ENCODE measurements at regions not wholly inside any gene's neighbourhood (a gene's known extent, or its start where the extent isn't known, plus 50 kb on each side); places are given as distances from the start of the nearest gene placed in this dataset.
A peak's percentile ranks its signal among the peaks of the same experiment; 100 is the strongest.

DNA sequence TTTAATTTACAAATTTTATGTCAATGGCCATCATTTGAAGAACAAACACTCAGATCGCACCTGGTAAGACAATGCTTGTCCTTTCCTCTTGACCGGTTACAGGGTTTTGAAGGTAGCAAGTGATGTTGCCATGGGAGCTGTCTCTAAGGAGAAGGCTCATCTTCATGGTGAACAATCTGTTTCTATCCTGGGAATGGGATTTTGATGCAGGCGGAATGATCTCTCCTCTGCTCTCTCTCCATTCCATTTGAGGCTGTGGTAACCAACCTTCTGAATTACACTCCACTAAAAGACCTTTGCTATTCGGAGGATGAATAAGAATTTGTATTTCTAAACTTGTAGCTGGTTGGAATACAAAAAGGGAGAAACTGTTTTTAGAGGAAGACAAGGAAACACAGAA is 57.9 kb upstream of the SLC5A9 start:
- no peak for DNase-seq

DNA sequence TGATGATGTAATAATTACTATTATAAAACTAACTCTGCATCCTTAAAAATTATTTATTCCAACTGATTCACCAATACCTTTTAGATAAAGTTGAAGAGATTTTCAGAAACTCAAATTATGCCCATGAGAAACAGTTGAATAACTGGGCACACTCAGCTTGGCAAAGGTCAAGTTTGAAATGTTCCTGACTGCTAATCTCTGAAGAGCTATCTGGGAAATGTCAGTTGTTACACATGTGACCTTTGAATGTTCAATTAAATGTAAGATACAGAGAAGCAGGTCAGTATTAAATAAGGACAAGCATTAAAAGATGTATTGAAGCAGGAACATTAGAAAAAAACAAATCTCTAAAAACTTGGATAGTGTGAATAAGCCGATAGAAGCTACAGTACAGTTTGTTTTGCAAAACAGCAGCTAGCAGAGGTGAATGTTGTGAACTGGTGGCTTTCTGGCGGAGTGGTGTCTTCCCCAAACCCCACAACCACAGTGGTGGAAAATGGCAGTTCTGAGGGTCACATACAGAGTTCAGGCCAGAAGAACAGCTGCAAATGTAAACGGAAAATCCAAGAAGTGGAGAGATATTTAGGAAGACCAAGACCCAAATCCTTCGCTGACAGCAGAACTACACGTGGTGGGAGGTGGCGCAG is 61.9 kb upstream of the SLC5A9 start:
- no peak for DNase-seq

DNA sequence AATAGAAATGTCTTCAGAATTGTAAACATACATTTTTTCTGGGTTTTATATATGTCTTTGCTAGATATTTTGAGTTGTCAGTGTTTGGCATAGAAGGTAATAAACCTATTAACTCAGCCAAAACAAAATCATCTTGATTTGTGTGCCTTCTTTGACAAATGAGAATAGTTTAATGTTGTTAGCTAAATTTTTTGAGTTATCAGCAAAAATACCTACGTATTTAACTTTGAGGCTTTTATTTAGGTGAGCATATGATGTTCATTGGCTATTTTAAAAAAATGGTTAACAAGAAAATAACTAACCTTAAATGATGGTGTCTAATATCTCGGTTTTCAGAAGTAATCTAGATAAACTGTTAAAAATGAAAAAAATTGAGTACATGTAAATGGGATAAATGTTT is 83.2 kb upstream of the SLC5A9 start:
- DNase-seq = no peak

DNA sequence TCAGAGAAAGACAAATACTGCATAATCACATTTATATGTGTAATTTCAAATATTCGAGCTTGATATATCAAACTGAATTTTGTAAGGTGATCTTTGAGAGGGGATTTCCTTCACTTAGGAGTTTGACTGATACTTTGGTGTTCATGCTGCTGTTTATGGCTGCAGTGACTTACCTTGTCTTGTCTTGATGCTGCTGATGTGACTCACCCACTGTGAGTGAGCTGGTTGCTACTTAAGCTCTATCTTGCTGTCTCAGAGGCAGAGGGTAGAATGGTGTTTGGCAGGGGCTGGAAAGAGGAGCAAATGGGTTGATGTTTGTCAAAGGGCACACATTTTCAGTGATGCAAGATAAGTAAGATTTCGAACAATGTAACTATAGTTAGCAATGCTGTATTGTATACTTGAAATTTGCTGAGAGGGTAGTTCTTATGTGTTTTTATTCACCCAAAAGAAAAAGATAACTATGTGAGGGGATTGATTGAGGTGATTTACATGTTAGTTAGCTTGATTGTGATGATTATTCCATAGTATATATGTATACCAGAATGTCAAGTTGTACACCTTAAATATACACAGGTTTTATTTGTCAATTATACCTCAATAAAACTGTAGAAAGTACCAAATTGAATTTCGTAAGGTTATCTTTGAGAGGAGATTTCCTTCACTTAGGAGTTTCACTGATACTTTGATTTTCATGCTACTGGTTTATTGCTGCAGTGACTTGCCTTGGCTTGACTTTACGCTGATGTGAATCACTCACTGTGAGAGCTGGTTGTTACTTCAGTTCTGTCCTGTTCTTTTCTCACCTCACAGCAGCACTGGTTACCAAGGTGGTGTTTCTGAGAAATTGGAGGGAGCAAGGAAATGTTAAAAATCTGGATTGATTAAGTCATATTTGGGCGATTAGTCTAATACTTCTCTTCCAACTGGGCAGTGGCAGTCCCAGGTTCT is 94.5 kb upstream of the SLC5A9 start:
- DNase-seq = no peak

DNA sequence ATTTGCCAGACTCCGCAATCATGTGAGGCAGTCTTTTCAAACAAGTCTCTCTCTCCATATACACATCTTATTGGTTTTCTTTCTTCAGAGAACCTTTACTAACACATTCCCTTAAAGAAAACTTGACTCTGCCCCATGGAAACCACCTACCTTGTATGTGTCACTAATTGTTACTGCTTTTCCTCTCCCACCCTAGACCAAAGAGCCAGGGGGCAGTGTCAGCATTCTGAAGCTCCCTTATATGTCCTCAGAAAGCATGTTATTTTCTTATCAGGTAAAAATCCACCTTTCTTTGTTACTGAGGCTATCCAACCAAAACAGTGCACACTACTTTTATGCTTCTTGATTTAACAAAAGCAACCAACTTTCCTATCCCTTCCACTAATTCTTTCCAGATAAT is 98.9 kb upstream of the SLC5A9 start:
- no peak for DNase-seq

DNA sequence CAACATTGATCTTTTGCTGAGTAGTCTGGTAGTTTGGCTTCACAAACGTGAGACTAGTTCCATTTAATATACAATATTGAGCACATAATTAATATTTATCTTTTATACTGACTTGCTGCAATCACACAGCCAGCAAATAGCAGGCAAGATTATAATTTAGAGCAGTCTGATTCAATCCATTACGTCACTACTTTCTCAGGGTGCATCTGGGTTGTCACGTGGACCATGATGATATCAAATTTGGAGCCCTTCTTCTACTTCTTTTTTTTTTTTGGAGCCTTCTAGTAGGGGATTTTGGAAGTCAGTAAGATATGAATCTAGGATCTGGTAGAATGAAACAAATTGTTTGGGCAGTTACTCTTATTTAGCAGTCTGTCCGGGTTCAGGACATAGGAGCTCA is 100.6 kb upstream of the SLC5A9 start:
- DNase-seq = no peak

DNA sequence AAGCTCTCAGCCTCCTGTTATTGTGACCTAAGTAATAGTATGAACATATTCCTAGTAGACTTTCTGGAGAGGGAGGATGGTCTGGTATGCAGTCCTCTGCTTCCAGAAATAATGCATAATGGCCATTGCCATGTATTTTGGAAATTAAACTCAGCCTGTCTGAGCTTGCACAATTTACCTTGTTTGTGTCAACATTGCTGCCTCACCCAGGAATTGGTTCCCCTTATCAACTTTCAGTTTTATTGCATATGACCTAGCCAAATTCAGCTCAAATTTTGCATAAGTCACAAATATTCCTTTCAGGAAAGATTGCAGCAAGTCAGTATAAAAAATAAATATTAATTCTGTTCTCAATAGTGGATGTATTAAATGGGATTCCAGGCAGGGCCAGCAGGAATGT is 101.9 kb upstream of the SLC5A9 start:
- no peak for DNase-seq

DNA sequence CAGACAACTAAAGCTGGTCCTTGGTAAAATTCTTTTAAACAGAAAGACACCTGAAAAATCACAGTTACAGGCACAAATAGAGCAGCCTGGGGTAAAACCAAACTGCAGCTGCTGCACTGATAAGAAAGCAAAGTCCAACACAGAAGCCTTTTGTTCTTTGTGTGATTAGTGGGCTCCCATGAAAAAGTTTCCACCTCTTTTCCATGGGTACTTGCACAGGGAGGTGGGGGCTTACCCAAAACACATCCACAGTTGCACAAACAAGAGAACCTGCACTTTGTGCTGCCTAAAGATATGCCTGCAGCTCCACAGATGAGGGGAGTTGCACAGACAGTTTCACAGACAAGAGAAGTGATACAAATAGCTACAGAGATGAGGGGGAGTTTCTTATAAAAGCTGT is 106.7 kb upstream of the SLC5A9 start:
- DNase-seq = no peak

DNA sequence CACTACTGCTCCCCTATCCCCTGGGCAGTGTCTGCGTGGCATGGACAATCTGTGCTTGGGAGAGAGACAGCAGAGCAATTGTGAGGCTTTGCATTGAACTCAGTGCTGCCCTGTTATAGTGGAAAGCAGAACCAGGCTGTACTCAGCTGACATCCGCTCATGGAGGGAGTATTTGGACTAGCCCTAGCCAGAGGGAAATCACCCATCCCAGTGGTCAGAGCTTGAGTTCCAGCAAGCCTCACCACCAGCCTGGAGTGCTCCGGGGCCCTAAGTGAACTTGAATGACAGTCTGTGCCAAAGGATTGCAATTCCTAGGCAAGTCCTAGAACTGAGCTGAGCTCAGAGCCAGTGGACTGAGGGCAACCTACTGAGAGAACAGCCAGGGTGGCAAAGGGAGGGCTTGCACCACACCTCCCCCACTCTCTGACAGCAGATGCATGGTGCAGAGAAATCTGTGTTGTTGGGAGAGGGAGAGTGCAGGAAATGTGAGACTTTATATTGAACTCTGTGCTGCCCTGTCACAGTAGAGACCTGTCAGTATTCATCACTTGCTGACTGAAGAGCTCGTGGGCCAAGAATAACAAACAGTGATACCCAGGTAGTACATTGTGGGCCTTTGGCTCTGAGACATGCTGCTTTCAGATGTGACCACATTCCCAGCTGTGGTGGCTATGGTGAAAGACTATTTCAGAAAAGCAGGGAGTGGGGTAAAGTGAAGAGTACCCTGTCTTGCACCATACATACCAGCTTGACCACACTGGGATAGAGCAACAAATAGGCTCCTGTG is 107.7 kb upstream of the SLC5A9 start:
- DNase-seq = no peak

DNA sequence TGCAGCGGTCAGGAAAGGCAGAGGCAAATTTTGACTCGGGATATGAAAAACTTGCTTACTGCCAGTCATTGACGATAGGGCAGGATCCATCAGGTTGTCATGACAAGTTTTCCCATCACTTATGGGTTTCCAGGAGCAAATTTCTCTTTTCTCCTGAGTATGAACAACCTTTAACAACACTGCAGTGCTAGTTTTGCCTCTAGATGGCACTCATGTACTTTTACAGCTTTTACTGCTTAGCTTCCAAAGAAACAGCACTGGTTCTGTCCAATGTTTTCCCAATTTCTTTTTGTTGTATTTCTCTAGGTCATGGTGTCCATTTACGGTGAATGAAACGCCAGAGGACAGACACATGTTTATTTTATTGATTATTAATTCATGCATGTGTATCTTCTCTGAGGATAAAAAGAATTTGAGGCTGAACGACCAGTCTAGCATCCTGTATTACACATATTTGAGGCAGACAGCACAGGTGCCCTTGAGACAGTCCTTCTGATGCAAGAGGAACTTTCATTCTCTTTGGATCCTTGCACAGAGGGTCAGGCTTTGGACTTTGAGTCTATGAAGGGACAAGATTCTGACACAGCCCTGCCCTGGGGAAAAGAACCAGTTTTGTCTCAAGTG is 112.3 kb upstream of the TRABD2B start:
- peak; percentile 73 for DNase-seq

DNA sequence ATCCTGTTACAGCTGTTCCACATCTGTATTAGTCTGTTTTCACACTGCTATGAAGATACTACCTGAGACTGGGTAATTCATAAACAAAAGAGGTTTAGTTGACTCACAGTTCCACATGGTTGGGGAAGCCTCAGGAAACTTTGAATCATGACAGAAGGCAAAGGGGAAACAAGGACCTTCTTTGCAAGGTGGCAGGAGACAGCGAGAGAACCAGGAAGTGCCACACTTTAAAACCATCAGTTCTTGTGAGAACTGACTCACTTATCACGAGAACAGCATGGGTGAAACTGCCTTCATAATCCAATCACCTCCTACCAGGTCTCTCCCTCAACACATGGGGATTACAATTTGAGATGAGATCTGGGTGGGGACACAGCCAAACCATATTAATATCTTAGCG is 110.3 kb upstream of the TRABD2B start:
- DNase-seq = no peak

DNA sequence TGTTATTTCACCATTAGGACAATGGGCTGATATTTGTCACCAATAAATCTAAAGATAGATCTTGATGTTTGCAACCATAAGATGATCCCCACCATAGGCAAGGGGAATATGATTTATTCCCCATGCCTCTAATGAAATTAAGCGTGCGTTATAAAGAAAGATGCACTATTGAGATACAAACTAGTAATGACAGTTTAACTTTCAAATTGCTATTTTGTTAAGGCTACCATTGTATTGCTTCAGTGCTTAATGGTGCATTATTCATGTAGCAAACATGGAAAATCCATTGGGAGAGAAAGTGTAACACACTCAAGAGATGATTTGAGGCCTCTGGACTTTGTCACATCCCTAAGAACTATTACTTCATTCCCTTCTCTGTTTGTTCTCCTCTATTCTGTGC is 108.9 kb upstream of the TRABD2B start:
- DNase-seq = no peak

DNA sequence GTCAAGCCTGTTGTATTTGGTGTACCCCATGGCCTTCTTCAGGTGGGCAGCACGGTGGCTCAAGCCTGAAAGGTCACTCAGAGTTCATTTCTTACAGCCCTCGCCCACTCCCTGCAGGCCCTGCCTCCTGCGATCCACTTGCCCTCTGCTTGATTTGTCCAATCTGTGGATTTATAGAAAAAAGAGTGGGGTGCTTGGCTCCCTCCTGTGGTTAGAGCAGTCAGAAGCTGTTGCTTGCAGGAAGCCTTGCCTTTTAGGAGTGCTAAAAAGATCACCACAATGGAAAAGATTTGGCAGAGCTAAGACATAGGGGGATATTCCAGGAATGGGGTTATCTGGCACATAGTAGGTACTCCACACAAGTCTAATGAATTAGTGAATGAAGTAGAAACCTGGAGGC is 108.0 kb upstream of the TRABD2B start:
- DNase-seq = no peak

DNA sequence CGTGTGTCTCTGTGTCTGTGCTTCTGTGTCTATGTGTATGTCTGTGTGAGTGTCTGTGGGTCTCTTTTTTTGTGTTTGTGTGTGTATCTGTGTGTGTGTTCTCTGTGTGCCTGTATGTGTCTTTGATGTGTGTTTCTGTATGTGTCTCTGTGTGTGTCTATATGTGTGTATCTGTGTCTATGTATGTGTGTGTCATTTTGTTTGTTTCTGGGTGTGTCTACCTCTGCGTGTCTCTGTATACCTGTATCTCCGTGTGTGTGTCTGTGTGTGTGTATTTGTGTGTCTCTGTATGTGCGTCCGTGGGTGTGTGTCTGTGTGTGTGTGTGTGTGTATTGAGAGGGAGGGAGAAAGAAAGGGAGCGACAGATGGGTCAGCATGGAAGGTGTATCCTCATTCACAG is 106.3 kb upstream of the TRABD2B start:
- DNase-seq = no peak

DNA sequence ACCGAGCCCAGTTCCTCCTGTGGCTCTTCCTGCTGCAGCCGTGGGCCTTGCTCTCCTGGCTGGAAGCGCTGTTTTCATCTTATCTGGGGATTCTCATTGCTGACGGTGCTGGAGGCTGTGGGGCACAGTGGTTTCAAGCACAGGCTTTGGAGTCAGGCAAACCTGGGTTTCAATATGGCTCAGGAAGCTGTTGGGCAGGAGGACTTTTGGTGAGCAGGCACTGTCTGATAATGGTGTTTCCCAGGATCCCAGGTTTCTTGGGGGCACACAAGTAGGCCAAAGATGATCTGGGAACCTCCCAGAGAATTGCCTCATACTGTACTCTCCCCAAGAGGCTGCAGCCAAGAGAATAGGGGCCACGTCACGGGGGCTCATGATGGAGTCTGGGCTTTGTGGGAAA is 105.6 kb upstream of the TRABD2B start:
- DNase-seq = no peak

DNA sequence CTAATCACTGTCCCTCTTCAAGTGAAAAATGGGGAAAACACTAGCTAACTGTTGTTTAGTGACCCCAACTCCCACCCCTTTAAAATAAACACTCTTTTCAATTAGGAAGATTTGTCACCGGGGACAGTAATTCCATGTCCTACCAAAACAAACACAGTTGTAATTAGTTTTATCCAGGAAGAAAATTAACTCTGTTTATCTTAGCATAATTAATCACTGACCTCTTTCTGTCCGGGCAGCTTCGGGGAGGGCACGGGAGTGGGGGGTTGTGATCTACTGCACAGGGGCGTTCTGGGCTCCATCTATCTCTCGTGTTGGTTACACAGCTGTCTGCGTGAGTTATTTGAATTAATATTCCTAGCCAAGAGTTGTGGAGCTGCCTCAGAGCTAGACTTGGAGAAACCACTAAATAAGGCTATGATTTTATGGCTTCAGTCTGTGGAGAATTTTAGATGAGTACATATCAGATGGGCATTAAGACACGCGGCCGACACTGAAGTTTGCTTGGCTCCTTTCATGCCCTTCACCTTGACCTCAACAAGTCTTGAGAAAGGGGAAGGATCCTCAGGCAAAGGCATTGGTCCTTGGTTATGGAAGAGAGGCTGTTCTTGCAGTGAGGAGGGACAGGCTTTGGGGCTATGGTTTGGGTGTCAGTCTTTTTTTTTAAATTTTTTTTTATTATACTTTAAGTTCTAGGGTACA is 102.0 kb upstream of the TRABD2B start:
- no peak for DNase-seq

DNA sequence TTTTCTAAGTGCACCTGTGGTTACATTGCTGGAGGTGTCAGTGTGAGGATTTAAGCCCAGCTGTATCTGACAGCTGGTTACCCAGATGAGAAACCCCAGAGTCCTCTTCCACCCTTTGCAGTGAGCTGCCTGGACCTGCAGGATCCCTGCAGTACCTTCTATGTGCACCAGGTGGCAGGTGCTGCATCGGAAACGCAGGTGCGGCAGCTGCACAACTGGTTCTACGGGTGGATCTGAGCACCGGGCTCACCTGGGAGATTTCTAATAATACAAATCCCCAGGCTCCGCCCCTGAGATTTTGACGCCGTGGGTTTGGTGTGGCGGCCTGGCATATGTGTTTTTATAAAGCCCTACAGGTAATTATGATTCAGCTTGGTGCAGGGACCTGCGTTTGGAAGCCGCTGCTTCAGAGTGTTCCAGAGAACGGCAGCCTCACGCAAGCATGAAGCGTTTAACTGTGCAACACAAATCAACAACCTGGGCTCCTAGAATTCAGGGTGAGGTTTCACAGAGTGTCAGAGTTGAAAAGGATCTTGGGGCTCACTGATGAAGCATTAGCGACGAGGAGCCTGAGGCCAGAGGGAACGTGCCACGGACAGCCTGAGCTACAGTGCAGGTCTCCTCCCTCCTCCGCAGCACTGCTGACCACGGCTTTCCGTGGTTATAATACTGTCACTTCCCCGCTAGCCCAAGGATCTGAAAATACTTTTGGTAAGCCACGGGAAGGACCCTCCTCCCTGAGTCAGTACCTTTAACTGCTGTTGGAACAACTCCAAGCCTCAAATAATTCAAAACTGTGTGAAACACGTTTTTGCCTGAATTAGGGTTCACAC is 96.7 kb upstream of the TRABD2B start:
- peak; percentile 67 for DNase-seq

DNA sequence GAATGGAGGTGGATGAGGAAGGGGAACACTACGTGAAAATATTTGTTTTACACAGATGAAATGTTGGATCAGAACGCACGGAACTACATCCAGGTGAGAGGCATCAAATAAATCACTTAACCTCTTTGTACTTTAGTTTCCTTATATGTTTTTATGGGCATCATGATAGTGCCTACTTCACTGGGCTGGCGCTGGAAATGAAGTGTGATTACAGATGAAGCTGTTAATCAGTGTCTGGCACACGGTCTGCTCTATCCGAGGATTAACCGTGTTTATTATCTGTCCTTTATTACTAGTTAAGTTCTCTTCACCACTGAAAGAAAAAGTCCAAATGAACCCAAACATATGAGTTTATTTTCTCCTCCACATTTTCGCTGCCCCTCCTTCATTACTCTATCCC is 96.0 kb upstream of the TRABD2B start:
- no peak for DNase-seq

DNA sequence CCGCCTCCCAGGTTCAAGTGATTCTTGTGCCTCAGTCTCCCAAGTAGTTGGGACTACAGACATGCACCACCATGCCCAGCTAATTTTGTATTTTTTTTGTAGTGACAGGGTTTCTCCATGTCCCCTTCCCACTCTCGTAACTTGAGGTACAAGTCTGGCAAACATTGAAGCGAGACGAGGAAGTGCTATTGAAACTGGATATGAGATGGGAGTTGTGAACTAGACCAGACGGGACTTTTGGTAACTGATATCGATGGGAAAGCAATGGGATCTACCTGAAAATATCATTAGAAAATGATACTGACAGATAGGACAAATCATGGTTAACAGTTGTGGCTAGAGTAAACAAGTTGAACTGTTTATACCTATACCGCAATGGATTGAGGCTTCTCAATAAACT is 95.2 kb upstream of the TRABD2B start:
- no peak for DNase-seq

DNA sequence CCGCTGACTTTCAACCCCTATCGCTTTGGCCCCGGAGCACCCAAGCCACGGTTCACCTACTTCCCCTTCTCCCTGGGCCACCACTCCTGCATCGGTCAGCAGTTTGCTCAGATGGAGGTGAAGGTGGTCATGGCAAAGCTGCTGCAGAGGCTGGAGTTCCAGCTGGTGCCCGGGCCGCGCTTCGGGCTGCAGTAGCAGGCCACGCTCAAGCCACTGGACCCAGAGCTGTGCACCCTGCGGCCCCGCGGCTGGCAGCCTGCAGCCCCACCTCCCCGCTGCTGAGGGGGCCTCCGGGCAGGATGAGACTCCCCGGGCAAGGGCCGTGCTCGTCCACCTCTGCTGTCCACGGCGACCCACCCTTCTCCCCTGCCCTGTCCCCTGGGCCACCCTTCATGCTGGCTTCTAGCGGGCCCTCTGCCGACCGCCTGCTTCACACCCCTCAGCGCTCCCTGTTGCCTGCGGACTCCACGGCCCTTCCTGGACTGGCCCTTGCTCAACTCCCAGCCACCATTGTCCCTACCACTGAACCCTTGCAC is 92.2 kb upstream of the TRABD2B start:
- DNase-seq = no peak

DNA sequence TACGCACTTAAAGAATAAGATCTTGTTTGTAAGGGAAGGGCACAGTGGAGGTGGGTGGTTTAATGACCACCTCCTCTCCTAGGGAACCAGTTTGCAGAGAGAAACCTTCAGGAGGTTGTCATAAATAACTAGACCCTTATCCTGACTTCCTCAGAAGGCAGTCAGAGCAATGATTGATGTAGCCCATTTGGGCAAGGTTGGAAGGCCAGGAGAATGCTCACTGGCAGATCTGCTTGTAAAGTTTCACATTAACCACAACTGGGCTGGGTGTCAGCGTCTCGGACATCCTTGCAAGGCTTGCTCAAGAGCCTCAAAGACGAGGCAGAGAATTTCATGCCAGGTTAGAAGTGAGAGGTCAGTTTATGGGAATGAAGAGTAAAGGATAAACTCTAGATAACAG is 87.6 kb upstream of the TRABD2B start:
- no peak for DNase-seq
